RPMI7951 (cell line): ENCODE measurements at regions not wholly inside any gene's neighbourhood (a gene's known extent, or its start where the extent isn't known, plus 50 kb on each side); places are given as distances from the start of the nearest gene placed in this dataset.
"Not testable (repeated sequence)": the region's sequence is repeated elsewhere in the genome, so short reads cannot be mapped to it uniquely, and the experiment has no call there.

Experiments used
- DNase-seq: peaks from one replicate; pipeline ENCODE4 v3.0.0-alpha.2; 2012; ENCODE audit warnings: low read depth

DNA sequence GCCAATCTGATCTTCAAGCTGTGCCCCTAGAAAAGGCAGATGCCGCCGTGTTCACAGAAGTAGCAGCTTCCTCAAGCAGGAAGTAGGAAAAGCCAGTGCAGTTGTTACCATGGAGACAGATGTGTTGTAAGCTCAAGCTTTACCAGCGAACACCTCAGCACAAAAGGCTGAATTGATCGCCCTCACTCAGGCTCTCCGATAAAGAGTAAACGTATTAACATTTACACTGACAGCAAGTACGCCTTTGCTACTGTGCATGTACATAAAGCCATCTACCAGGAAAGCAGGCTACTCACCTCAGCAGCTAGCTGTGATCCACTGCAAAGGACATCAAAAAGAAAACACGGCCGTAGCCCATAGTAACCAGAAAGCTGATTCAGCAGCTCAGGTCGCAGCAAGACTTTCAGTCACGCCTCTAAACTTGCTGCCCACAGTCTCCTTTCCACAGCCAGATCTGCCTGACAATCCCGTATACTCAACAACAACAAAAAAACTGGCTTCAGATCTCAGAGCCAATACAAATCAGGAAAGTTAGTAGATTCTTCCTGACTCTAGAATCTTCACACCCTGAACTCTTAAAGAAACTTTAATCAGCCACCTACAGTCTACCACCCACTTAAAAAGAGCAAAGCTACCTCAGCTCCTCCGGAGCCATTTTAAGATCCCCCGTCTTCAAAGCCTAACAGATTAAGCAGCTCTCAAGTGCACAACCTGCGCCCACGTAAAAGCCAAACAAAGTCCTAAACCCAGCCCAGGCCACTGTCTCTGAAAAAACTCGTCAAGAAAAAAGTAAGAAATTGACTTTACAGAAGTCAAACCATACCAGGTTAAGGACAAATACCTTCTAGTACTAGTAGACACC, 160.0 kb downstream of the DEFB131A start:
- DNase-seq = peak; percentile 7

DNA sequence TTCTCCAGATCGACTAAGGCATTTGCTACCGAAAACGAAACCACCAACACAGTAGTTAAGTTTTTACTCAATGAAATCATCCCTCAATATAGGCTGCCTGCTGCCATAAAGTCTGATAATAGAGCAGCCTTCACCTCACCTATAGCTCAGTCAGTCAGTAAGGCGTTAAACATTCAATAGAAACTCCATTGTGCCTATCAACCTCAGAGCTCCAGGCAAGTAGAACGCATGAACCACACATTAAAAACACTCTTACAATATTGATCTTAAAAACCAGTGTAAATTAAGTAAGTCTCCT, 160.6 kb downstream of the DEFB131A start:
- not testable (repeated sequence) for DNase-seq

DNA sequence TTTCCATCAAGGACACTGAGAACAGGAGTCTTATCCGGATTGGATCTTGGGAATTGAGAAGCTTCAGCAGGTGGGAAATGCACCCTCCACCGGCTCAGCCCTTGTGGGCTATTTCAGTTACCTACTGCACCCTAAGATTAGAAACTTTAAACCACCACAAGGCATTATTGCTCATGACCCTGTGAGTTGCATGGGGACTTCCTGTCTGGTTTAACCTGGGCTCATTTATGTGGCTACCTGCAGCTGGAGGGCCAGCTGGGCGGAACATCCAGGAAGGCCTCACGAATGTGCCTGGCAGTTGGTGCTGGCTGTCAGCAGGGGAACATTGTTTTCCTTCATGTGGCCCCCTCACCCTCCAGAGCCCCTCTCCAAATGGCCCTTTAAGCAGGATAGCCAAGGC, 164.1 kb downstream of the DEFB131A start:
- no peak for DNase-seq

DNA sequence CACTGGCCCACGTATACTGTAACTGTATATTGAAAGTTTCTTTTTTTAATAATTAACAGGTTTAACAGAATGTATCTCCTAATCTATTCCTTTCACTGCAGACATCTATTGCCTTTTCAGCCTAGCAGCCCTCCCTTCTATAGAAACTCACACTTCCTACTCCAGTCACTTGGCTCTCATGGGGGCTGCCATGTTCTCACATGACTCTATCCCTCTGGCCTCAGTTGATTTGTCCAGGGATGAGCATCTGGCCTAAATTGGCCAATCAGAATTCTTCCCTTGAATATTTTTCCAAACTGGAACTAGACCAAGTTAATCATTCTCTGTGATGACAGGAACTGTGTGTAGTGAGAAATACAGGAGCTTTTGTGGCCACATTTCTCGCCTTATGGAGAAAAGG, 166.1 kb downstream of the DEFB131A start:
- DNase-seq = not testable (repeated sequence)

DNA sequence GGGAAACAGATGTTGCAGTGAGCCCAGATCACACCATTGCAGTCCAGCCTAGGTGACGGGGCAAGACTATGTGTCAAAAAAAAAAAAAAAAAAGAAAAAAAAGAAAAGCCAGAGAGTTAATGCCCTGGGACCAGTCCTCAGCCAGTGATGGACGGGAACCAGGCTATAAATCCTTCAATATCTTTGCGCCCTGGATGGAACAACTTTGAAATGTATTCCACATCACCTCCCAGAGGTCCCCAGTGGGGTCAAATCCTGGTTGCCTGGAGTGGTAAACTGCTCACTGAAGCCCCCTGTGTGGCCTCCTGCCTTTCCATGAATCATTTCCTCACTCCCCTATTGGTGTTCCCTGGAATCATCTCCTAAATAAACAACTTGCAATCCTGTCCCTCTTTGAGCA, 166.9 kb downstream of the DEFB131A start:
- DNase-seq = no peak

DNA sequence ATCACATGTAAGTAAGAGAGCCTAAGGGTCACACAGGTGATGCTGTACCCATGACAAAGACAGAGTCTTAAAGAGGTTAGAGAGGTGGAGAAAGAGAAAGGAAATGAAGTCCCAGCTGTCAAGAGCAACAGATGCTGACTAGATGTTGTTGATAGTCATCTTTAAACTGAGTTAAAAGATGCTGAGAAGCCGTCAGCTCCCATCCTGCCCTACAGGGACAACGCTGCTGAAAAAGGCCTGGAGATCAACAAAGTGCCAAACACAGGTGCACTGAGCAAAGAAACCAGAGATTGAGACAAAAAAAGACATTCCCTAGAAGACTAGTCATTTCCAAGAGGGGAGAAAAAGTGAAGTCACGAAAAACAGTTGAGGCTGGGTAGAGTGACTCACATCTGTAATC, 145.0 kb upstream of the DRD5 start:
- DNase-seq = not testable (repeated sequence)

DNA sequence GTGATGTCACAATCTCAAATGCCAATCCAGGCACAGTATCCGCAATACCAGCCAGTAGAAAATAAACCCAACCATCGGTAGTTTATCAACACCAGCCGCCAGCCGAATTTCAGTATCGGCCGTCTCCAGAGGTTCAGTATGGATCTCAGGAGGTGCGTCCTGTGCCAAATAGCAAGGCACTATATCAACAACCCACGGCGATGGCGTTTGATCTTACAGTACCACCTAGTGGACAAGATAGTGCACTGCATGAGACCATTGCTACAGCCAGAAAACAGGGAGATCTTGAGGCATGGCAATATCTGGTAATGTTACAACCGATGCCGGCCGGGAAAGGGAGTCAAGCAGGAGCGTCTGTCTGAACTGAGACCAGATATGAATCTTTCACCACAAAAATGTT, 121.8 kb upstream of the DRD5 start:
- peak; percentile 1 for DNase-seq

DNA sequence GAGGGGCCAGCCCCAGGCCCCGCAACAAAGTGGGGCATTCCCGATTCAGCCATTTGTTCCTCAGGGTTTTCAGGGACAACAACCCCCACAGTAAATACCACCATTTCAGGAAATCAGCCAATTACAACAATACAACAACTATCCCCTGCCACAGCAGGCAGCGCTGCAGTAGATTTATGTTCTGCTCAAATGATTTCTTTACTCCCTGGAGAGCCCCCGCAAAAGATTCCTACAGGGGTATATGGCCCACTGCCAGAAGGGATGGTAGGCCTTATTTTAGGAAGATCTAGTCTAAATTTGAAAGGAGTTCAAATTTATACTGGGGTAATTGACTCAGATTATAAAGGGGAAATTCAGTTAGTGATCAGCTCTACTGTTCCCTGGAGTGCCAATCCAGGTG, 120.5 kb upstream of the DRD5 start:
- not testable (repeated sequence) for DNase-seq

DNA sequence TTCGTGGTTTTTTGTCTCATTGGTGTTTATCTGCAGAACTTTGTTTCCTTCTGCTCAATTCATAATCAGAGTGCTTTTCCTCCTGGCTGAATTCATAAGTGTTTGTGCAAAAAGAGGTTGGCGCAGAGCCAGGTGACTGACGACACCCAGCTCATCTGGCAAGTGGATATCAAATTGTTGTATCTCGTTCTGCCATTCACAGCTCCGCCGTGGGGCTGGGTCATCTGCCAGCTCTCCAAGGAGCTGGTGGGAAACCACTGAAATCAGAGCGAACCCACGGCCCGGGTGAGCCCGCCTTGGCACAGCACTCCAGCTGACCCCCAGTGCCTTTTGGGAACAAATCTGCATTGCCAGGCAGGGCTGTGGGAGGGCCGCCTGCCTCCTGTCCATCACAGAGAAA, 110.7 kb upstream of the DRD5 start:
- not testable (repeated sequence) for DNase-seq

DNA sequence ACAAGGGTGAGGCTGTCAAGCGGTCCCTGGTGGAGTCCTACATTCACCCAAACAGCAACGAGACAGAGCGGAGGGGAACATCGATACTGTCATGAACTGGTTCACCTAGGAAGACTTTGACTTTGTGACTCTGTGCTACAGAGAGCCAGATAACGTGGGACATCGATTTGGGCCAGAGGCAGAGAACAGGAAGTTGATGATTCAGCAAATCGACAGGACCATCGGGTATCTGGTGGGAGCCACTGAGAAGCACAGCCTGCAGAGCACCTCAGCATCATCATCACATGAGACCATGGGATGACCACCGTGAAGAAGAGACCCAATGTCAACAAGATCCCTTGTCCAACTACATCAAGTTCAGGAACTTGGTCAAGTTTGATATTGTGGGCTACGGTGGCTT, 104.1 kb upstream of the DRD5 start:
- DNase-seq = not testable (repeated sequence)

DNA sequence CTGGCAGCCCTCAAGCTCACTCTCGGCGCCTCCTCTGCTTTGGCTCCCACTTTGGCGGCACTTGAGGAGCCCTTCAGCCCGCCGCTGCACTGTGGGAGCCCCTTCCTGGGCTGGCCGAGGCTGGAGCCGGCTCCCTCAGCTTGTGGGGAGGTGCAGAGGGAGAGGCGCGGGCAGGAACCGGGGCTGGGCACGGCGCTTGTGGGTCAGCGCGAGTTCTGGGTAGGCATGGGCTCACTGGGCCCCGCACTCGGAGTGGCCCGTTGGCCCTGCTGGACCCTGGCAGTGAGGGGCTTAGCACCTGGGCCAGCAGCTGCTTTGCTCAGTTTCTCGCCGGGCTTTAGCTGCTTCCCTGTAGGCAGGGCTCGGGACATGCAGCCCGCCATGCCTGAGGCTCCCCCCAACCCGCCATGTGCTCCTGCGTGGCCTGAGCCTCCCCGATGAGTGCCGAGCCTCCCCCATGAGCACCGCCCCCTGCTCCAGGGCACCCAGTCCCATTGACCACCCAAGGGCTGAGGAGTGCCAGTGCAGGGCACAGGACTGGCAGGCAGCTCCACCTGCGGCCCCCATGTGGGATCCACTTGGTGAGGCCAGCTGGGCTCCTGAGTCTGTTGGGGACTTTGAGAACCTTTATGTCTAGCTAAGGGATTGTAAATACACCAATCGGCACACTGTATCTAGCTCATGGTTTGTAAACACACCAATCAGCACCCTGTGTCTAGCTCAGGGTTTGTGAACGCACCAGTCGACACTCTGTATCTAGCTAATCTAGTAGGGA, 101.5 kb upstream of the DRD5 start:
- DNase-seq = no peak

DNA sequence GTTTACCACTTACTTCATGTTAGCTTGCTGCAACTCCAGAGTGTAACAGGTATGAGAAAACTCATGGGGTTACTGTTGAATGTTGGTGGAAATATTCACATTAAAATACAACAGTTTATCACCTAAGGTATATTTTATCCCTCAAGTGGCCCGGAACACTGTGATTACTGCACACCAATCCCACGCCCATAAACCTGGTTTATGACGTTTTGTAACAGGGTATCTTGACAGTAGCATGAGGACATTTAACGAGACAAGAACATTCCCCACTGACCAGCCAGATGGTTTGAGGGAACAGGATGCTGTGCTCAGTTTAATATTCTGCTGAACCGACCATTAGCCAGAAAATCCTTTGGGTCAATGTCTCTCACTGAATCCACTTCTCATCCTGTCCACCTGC, 98.3 kb upstream of the DRD5 start:
- not testable (repeated sequence) for DNase-seq

DNA sequence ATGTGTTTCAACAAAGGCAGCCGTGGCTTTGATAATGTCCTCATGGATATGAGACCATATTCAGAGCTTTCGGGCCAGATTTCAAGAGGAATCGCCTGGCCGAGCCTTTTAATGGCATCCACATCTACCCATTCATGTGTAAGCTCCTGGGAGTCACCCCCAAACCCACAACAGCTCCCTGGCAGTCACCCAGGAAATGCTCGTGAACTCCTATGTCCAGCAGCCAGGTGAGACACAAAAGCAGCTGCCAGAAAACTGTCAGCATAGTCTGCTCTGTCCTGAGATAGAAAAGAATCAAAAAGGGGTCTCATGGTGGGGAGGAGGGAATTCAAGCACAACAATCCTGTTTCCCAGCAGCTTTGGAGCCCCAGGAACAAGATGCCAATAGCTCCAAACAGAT, 96.4 kb upstream of the DRD5 start:
- not testable (repeated sequence) for DNase-seq

DNA sequence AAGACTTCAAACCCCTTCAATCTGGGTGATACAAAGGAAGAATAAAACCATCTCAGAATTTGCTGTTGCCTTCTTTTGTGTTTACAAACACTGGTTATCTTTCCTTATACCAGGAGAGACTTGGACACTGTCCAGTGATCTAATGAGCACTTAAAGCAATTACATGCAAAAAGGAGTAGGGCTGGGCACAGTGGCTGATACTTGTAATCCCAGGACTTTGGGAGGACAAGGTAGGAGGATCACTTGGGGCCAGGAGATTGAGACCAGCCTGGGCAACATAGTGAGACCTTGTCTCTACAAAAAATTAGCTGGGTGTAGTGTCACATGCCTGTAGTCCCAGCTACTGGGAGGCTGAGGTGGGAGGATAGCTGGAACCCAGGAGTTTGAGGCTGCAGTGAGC, 95.7 kb upstream of the DRD5 start:
- DNase-seq = no peak

DNA sequence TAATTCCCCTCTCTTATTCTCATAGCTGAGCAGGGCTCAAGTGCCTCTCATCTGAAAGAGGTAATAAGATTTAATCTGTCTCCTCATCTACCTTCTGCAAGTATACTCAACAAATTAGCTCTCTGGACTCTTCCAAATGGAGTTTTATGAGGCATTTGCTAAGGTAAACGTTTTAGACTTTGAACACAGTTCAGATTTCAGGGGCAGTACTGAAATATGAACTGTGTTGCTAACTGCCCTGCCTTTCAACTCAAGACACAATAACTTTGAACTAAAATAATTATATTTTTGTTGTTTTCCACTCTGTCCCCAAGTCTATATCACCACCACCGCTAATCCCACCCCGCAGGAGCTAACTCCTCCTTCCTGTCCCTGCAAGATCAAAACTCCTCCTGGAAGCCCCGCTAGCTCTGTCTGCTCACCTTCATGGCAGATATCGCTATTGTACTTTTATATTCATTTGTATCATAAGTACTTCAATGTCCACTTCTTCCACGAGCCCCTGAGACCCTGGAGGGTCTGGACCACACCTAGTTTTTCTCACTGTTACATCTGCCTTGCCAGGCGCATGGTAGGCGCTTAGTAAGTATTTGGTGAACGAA, 90.7 kb upstream of the DRD5 start:
- not testable (repeated sequence) for DNase-seq

DNA sequence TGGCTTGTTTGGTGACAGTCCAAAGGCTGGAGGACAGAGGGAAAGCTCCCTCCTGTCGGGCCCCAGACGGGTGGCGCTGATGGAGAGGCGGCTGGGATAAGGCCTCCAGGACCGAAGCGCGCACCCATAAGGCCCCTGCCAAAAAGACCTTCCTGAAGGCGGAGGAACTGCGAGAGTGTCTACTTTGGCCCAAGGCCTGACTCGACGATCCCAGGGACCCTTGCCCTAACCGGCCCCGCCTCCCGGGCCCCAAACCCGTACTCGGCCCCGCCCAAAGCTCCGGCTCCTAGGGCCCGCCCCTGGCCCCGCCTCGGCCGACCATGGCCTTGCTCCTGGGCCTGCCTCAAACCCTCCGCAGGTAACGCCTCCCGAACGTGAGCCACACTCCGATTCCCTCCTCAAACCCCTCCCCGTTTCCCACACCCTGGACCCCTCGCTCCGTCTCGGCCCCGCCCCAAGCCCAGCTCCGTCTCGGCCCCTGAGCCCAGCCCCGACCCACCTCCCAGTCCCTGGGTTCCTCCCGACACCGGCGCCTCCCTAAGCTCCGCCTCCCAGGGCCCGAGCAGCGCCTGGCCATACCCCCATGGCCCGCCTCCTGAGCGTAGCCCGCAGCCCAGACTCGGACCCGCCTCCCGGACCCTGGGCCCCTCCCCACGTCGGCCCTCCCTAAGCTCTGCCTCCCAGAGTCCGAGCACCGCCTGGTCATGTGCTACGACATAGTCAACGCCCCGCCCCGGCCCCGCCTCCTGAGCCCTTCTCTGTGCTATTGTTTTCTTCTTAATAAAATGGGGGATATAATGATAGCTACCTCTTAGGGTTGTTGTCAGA, 90.0 kb upstream of the DRD5 start:
- peak; percentile 70 for DNase-seq

DNA sequence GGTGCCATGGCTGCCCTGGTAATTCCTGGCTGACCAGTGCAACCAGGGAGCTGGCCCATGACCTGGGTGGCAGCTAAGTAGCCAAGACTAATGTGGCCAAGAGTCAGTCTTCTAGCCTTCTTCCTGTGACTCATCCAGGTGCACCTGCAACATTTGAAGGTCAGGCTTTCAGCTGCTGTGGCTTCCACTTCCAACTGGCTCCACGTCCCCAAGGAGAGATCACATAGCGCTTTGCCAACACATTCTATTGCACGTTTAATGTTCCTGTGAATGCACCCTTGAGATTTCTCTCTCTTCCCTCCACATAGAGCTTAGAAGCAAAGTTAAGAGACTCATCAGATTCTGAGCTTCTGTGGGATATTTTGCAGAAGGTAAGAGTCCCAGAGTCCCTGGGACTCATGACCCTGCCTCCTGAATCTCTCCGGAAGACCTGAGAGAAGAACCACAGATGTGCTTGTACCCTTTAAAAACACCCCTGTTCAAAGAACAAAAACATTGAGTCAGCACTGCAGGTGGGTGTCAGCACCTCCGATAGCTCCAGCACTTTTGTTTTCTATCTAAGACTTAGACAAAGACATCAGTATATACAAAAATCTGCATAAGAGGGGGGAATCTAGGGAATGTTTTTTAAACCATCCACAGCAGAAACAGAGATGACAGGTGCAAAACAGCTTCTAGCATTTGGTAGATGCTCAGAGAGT, 88.5 kb upstream of the DRD5 start:
- DNase-seq = not testable (repeated sequence)

DNA sequence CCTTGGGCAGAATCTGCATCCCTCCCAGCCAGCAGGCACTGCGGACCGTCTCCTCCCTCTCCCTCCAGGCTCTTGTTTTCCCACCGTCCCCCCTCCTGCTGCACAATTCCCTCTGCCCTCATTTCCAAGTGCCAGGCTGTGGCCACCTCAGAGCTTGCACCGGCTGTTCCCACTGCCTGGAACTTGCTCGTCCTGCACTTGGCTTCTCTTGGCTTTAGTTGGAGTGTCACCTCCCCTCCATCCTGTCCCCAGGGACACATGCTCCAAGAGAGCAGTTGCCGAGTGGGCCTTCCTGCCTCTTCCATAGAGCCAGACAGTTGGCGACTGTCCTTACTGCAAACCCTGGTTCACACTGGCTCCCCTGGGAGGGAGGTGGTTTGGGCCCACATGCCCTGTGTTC, 87.0 kb upstream of the DRD5 start:
- DNase-seq = not testable (repeated sequence)

DNA sequence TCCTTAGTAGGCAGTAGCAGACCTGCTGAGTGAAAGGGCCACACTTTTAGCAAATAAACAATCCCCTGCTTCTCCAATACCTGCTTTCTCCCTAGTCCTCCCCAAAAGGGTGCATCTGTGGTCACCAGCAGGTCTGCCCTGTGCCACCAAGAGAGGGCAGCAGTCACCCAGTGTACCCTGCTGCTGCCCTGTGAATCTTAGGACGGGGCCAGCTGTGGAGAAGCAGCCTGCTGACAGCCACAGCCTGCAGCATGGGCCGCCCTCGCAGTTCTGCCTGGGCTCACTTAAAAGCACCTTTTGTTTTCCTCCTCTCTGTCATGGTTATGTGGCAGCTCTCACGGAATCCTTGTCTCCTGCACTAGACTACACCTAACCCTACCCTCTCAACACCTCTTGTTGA, 85.4 kb upstream of the DRD5 start:
- DNase-seq = peak; percentile 9

DNA sequence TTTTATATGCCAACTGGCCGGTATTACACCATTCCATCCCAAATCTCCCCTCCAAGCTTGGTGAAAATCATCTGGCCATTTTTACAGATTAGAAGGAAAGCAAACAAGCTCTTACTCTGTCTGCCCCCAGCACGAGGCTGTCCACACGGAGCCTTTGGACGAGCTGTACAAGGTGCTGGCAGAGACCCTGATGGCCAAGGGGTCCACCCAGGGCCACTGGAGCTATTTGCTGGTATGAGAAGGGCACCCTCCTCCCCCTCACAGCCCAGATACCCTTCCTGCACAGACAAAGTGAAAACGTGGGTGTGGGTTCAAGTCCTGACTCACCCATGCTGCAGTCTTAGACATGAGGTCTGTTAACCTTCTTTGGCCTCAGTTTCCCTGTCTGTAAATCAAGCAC, 84.9 kb upstream of the DRD5 start:
- DNase-seq = not testable (repeated sequence)

DNA sequence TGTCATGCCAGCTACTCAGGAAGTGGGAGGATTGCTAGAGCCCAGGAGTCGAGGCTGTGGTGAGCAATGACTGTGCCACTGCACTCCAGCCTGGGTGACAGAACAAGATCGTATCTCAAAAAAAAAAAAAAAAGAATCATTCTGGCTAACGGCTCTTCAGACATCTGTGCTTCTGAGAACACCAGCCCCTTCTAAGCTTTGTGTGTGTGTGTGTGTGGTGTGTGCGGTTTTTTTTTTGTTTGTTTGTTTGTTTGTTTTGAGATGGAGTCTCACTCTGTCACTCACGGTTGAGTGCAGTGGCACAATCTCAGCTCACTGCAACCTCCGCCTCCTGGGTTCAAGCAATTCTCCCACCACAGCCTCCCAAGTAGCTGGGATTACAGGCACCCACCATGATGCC, 79.4 kb upstream of the DRD5 start:
- DNase-seq = not testable (repeated sequence)
